ENCODE measurements at regions not wholly inside any gene's neighbourhood (a gene's known extent, or its start where the extent isn't known, plus 50 kb on each side); places are given as distances from the start of the nearest gene placed in this dataset.

- Histone ChIP-seq H3K9me3 (peaks cover 0 to 4% (median 0%) of the 10 kb centered on the region in 4 donors), H3K27ac (replicated peaks in 1 of 4) (no peak overlapping the region), H3K4me1 (no peaks in the 10 kb centered on the region), H3K4me3 (no peak overlapping the region), H3K27me3 (no peaks in the 10 kb centered on the region), H3K36me3 (no peaks in the 10 kb centered on the region)
- TF ChIP-seq POLR2AphosphoS5 (IDR thresholded peaks at IDR 0.05) (no peak), CTCF (IDR thresholded peaks at IDR 0.05) (no peak), POLR2A (IDR thresholded peaks at IDR 0.05; ENCODE audit: low read depth) (no peak), EP300 (IDR thresholded peaks at IDR 0.05) (no peak)
- no peak for DNase-seq (ENCODE audit: extremely low spot score)
- intact Hi-C loops (cut with DNase I) = no loop called here
Observed at GRCh38 chr13:65342541-65343337, 1887.4 kb downstream of the PCDH9 start.

- no peaks in the 10 kb centered on the region for H3K4me1 ChIP-seq
- WGBS = 61% methylated on average over 3 of the region's 3 CpGs
- no peak for DNase-seq (ENCODE audit: extremely low spot score)
- H3K4me3 ChIP-seq = no peak overlapping the region
- no peaks in the 10 kb centered on the region for H3K9me3 ChIP-seq
- H3K27me3 ChIP-seq = no peaks in the 10 kb centered on the region
- H3K27ac ChIP-seq (replicated peaks in 1 of 4) = no peak overlapping the region
- intact Hi-C loops (cut with DNase I) = no loop called here
- TF ChIP-seq EP300 (IDR thresholded peaks at IDR 0.05) = no peak
- TF ChIP-seq CTCF (IDR thresholded peaks at IDR 0.05) = no peak
- TF ChIP-seq POLR2AphosphoS5 (IDR thresholded peaks at IDR 0.05) = no peak
- no peak for TF ChIP-seq POLR2A (IDR thresholded peaks at IDR 0.05; ENCODE audit: low read depth)
- H3K36me3 ChIP-seq = no peaks in the 10 kb centered on the region
Observed at GRCh38 chr13:65339241-65339640, 1890.9 kb downstream of the PCDH9 start.

- intact Hi-C loops (cut with DNase I) = no loop called here
- no peaks in the 10 kb centered on the region for H3K27me3 ChIP-seq
- 92% methylated on average over 1 of the region's 1 CpG for WGBS
- no peaks in the 10 kb centered on the region for H3K9me3 ChIP-seq
- TF ChIP-seq CTCF (IDR thresholded peaks at IDR 0.05) (no peak), POLR2A (IDR thresholded peaks at IDR 0.05; ENCODE audit: low read depth) (no peak), POLR2AphosphoS5 (IDR thresholded peaks at IDR 0.05) (no peak), EP300 (IDR thresholded peaks at IDR 0.05) (no peak)
- no peaks in the 10 kb centered on the region for H3K36me3 ChIP-seq
- H3K27ac ChIP-seq (replicated peaks in 1 of 4) = no peak overlapping the region
- H3K4me1 ChIP-seq = no peaks in the 10 kb centered on the region
- H3K4me3 ChIP-seq = no peak overlapping the region
- DNase-seq (ENCODE audit: extremely low spot score) = no peak
Observed at GRCh38 chr13:65336916-65337315, 1893.2 kb downstream of the PCDH9 start.

GRCh38 chr13:65336087-65336749, 1893.9 kb downstream of the PCDH9 start:
- intact Hi-C loops (cut with DNase I) = no loop called here
- TF ChIP-seq EP300 (IDR thresholded peaks at IDR 0.05) (no peak), POLR2AphosphoS5 (IDR thresholded peaks at IDR 0.05) (no peak), POLR2A (IDR thresholded peaks at IDR 0.05; ENCODE audit: low read depth) (no peak), CTCF (IDR thresholded peaks at IDR 0.05) (no peak)

More at GRCh38 chr13:65336087-65336749, 1893.9 kb downstream of the PCDH9 start:
- no peak for DNase-seq (ENCODE audit: extremely low spot score)
- Histone ChIP-seq H3K36me3 (no peaks in the 10 kb centered on the region), H3K27me3 (no peaks in the 10 kb centered on the region), H3K9me3 (no peaks in the 10 kb centered on the region), H3K4me3 (no peak overlapping the region), H3K4me1 (no peaks in the 10 kb centered on the region), H3K27ac (replicated peaks in 1 of 4) (no peak overlapping the region)
- WGBS = 81% methylated on average over 6 of the region's 9 CpGs

Measured in esophagus muscularis mucosa (tissue), 4 donors.